ENCODE measurements at regions not wholly inside any gene's neighbourhood (a gene's known extent, or its start where the extent isn't known, plus 50 kb on each side); places are given as distances from the start of the nearest gene placed in this dataset.

DNA sequence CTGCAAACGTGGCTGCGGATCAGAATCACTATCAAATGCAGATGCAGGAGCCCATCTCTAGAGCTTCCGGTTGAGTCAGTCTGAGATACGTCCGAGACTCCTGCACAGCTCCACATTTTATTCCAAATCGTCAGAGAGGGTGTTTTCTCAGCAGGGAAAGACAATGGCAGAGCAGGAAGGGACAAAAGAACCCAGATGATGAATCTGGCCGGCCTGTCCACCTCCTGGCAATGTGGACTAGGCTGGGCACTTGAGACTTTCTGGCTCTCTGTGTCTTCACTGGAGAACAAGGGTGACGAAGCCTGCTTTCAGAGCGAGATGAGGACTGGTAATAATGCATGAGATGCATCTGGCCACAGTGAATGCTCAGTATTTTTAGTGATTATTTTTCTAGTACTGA is 255.9 kb upstream of the MYT1L start:
- TF ChIP-seq, protein P1, sequence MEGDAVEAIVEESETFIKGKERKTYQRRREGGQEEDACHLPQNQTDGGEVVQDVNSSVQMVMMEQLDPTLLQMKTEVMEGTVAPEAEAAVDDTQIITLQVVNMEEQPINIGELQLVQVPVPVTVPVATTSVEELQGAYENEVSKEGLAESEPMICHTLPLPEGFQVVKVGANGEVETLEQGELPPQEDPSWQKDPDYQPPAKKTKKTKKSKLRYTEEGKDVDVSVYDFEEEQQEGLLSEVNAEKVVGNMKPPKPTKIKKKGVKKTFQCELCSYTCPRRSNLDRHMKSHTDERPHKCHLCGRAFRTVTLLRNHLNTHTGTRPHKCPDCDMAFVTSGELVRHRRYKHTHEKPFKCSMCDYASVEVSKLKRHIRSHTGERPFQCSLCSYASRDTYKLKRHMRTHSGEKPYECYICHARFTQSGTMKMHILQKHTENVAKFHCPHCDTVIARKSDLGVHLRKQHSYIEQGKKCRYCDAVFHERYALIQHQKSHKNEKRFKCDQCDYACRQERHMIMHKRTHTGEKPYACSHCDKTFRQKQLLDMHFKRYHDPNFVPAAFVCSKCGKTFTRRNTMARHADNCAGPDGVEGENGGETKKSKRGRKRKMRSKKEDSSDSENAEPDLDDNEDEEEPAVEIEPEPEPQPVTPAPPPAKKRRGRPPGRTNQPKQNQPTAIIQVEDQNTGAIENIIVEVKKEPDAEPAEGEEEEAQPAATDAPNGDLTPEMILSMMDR (conservative IDR thresholded peaks at IDR 0.05; ENCODE audit: low read length) = no peak
- TF ChIP-seq EZH2phosphoT487 (IDR thresholded peaks at IDR 0.05; ENCODE audit: borderline replicate concordance, low read depth, low read length) = no peak
